ENCODE measurements at regions not wholly inside any gene's neighbourhood (a gene's known extent, or its start where the extent isn't known, plus 50 kb on each side); places are given as distances from the start of the nearest gene placed in this dataset.

- DNase-seq (ENCODE audit: low read depth in 4 of 4, low spot score in 3 of 4), result no peak
Measured at GRCh38 chr9:105912157-105912862, 218.0 kb downstream of the TMEM38B start.

GRCh38 chr9:105912863-105913516 lies 218.6 kb downstream of the TMEM38B start:
- DNase-seq (ENCODE audit: low read depth in 4 of 4, low spot score in 3 of 4), result no peak

- DNase-seq (ENCODE audit: low read depth in 4 of 4, low spot score in 3 of 4), result no peak
Measured at GRCh38 chr9:105921057-105921726, 226.9 kb downstream of the TMEM38B start.

DNA sequence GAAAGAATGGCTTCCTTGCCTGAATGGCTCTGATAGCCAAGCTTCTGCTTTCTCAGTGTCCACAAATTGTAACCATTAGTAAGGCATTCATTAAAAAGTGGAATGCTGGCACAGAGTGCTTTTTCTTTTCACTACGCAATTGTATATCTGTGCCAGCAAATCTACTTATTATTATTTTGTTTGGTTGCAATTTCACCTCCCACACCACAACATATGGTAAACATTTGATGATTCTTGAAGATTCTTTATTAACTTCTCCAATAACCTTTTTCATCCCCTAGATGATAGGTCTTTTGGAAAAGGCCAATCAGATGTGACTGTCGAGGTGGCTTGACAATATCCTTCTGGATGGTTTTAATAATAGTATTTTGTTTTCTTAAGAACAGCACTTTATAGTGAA lies 234.1 kb downstream of the TMEM38B start:
- no peak for DNase-seq (ENCODE audit: low read depth in 4 of 4, low spot score in 3 of 4)

- no peak for DNase-seq (ENCODE audit: low read depth in 4 of 4, low spot score in 3 of 4)
Measured at GRCh38 chr9:105930011-105930627, 235.8 kb downstream of the TMEM38B start.

- DNase-seq (ENCODE audit: low read depth in 4 of 4, low spot score in 3 of 4), result no peak
Measured at GRCh38 chr9:105932276-105932675, 237.9 kb downstream of the TMEM38B start.

GRCh38 chr9:105950448-105950847 lies 256.1 kb downstream of the TMEM38B start:
- DNase-seq (ENCODE audit: low read depth in 4 of 4, low spot score in 3 of 4), result no peak

DNA sequence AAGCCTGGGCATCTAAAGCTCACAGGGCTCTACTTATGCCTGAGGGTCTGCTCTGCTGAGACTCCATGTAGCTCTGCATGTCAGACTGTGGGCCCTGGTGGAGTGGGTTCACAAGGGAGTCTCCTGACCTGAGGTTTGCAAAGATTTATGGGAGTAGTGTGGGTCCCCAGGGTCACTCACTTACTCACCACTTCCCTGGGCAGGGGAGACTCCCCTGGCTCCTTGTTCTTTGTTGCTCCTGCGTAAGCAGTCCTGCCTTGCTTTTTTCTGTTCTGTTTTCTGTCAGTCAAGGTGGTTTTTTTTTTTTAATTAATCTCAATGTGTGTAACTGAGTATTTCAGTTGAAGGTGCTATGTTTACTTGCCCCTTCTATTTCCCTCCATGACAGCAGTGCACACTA lies 256.6 kb downstream of the TMEM38B start:
- no peak for DNase-seq (ENCODE audit: low read depth in 4 of 4, low spot score in 3 of 4)

DNA sequence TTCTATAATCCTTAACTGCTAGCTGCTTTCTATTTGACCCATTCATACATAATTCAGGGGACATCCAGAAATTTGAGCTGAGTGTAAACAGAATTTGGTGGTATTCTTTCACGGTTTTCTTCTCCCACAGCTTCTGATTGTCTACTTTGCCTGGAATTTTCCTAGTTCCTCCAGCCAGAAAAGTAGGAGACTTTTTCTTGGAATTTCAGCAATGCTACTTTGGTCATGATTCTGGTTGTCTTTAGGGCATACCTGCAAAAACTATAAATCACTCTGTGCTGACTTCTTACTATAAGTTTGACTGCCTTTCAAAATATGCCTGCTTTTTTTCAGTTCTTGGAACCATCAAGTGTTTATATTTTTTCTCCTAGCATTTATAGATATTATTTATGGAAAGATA lies 260.2 kb downstream of the TMEM38B start:
- DNase-seq (ENCODE audit: low read depth in 4 of 4, low spot score in 3 of 4), result no peak

GRCh38 chr9:105957830-105958229 lies 263.5 kb downstream of the TMEM38B start:
- DNase-seq (ENCODE audit: low read depth in 4 of 4, low spot score in 3 of 4), result no peak

- no peak for DNase-seq (ENCODE audit: low read depth in 4 of 4, low spot score in 3 of 4)
Measured at GRCh38 chr9:105958587-105958986, 264.2 kb downstream of the TMEM38B start.

DNA sequence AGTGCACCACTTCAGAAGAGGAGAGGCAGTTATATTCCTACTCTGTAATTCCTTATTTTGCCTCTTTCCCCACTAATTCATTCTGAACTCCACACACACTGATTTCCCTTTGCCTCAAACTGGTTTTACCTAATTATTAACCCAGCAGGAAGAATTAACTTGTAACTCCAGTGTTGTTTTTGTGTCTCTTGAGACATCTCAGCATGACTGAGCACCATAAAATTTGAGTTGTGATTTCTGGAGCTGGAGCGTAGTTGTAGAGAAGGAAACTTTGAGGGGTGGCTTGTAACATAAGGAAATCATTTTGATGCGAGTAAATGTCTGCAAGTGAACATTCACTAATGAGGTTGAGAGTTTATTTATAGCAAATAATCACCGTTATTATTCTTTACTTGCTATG lies 265.2 kb downstream of the TMEM38B start:
- peak; percentile 55 to 64 (median 59) for DNase-seq (ENCODE audit: low read depth in 4 of 4, low spot score in 3 of 4)

DNA sequence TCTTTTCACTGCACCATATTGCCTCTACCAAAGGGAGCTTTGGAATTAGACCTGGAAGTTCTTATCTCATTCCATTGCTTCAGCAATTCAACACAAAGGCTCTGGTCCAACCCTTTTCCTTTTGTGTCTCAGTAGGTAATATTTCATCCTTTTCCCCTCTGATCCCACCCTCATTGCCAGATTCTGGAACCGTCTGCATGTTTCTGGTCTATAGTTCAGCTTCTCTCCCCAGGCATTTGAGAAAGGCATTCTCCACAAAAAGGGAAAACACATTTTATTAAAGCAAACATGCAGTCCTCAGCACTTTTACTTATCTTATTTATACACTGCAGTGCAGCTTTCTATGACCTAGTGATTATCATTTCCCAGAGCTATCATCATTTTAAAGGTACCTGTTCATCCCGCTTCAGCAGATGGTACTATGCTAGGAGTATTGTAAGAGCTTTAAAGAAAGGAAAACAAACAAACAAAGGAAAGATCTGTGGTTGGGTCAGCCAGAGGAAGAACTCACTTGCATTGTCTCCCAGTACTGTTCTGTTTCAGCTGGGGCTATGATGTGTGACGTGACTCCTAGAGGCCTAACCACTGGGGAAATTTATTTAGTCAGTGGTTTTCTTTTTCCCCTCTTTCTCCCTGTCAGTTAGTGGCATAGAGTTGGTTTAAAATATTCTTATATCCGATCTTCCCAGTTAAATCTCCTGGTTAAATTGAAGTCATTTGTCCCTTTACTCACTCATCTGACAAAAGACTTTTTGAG lies 269.2 kb downstream of the TMEM38B start:
- no peak for DNase-seq (ENCODE audit: low read depth in 4 of 4, low spot score in 3 of 4)

GRCh38 chr9:105964156-105964555 lies 269.8 kb downstream of the TMEM38B start:
- no peak for DNase-seq (ENCODE audit: low read depth in 4 of 4, low spot score in 3 of 4)

GRCh38 chr9:105966834-105967233 lies 272.5 kb downstream of the TMEM38B start:
- no peak for DNase-seq (ENCODE audit: low read depth in 4 of 4, low spot score in 3 of 4)

DNA sequence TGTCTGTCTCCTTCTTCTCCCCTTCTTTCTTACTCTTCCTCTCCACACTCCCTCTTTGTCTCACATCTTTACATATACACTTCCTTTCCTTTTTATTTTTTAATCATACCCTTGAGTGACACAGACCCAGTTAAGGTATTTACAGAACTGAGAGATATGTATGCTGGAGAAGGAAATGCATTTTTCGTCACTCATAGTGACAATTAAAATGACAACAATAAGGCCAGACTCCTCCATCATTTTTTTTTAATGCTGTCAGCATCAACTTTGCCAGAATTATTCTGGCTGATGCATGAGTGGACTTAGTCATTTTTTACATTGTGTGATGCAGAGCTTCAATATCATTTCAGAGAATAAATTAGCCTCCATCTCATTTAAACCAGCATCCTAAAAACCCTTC lies 272.9 kb downstream of the TMEM38B start:
- no peak for DNase-seq (ENCODE audit: low read depth in 4 of 4, low spot score in 3 of 4)

GRCh38 chr9:105967797-105968196 lies 273.5 kb downstream of the TMEM38B start:
- DNase-seq (ENCODE audit: low read depth in 4 of 4, low spot score in 3 of 4), result no peak

- DNase-seq (ENCODE audit: low read depth in 4 of 4, low spot score in 3 of 4), result no peak
Measured at GRCh38 chr9:105968811-105969466, 274.6 kb downstream of the TMEM38B start.

DNA sequence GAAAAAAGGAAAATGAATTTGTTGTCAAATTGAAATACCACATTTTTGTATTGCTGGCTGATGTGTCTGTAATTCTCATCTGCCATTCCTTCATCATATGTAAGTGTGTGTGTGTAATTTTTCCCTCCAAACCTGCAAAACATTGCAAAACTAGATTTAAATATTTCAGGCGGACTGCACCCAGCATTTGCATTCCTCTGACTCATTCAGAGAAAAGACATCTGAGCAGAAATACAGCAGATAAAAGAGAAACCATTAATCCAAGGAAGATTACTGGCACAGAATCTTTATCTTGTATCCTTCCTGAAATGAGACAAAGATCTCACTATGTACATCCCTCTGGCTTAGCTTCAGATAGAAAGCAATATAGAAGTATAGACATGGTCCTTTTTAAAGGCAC lies 275.3 kb downstream of the TMEM38B start:
- no peak for DNase-seq (ENCODE audit: low read depth in 4 of 4, low spot score in 3 of 4)

DNA sequence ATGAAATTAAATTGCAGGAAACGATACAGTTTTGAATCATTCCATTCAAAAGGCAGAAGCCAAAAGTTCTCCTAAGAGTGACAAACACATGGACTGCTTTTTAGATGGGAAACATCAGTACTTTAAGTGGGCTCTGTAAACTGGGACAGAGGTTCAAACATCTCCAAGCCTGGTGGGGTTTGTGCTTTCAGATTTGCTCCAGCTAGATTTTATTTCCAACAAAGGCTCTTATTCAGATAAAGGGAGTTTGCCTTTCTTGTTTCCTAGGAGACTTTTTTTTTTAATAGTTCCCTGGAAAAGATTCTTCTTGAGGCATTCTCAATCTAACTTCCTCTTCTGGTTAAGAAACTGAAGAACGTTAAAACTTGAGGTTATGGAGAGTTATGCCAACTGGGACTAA lies 277.6 kb downstream of the TMEM38B start:
- DNase-seq (ENCODE audit: low read depth in 4 of 4, low spot score in 3 of 4), result no peak
